Mucosa of rectum (tissue), 2 donors: ENCODE measurements at regions not wholly inside any gene's neighbourhood (a gene's known extent, or its start where the extent isn't known, plus 50 kb on each side); places are given as distances from the start of the nearest gene placed in this dataset.

ENCODE experiments used
- H3K27ac ChIP-seq, 2 donors: one replicate each; pipeline ENCODE4 v1.7.0; 2013; ENCODE audit warnings: inconsistent platforms in 2 of 2, low read depth in 2 of 2, low read length in 2 of 2
- H3K27me3 ChIP-seq, 2 donors: one replicate each; pipeline ENCODE4 v1.7.0; 2013; ENCODE audit warnings: low read length in 2 of 2; ENCODE audit not compliant: control insufficient read depth in 2 of 2, insufficient read depth in 2 of 2
- H3K36me3 ChIP-seq, 2 donors: one replicate each; pipeline ENCODE4 v1.7.0; 2013; ENCODE audit warnings: low read length in 2 of 2; ENCODE audit not compliant: control insufficient read depth in 2 of 2, insufficient read depth in 2 of 2
- H3K4me1 ChIP-seq, 2 donors: one replicate each; pipeline ENCODE4 v1.7.0; 2013; ENCODE audit warnings: low read length in 2 of 2, mild to moderate bottlenecking in 1 of 2; ENCODE audit not compliant: control insufficient read depth in 2 of 2, insufficient read depth in 2 of 2
- H3K4me3 ChIP-seq, 2 donors: one replicate each; pipeline ENCODE4 v1.7.0; 2013; ENCODE audit warnings: low read length in 2 of 2
- H3K9ac ChIP-seq, 2 donors: one replicate each; pipeline ENCODE4 v1.7.0; 2013; ENCODE audit warnings: low read length in 2 of 2, low read depth in 1 of 2, mild to moderate bottlenecking in 1 of 2
- H3K9me3 ChIP-seq, 2 donors: one replicate each; pipeline ENCODE4 v1.7.0; 2013; ENCODE audit warnings: low read length in 2 of 2; ENCODE audit not compliant: control insufficient read depth in 2 of 2
- donor health status: healthy.
- donor health status: Normal muscosa, but diverticular disease.

GRCh38 chr4:56742080-56742871, 61.2 kb upstream of the HOPX start:
- Histone ChIP-seq H3K36me3 (no peaks in the 10 kb centered on the region), H3K4me1 (peaks cover 0 to 30% of the 10 kb centered on the region in 2 donors), H3K9ac (no peak overlapping the region), H3K27ac (no peak overlapping the region), H3K9me3 (peaks cover 0 to 3% of the 10 kb centered on the region in 2 donors), H3K27me3 (no peaks in the 10 kb centered on the region), H3K4me3 (no peak overlapping the region)

GRCh38 chr4:56741595-56741994, 60.5 kb upstream of the HOPX start:
- Histone ChIP-seq H3K36me3 (no peaks in the 10 kb centered on the region), H3K4me1 (peaks cover 0 to 30% of the 10 kb centered on the region in 2 donors), H3K27ac (no peak overlapping the region), H3K4me3 (no peak overlapping the region), H3K9me3 (peaks cover 0 to 3% of the 10 kb centered on the region in 2 donors), H3K9ac (no peak overlapping the region), H3K27me3 (no peaks in the 10 kb centered on the region)

- Histone ChIP-seq H3K27ac (no peak overlapping the region), H3K36me3 (no peaks in the 10 kb centered on the region), H3K9ac (no peak overlapping the region), H3K9me3 (no peaks in the 10 kb centered on the region), H3K4me3 (no peak overlapping the region), H3K4me1 (peaks cover 0 to 22% of the 10 kb centered on the region in 2 donors), H3K27me3 (no peaks in the 10 kb centered on the region)
Observed at GRCh38 chr4:56739066-56739777, 58.1 kb upstream of the HOPX start.

GRCh38 chr4:56737666-56738065, 56.6 kb upstream of the HOPX start:
- Histone ChIP-seq H3K9ac (no peak overlapping the region), H3K4me1 (peaks cover 0 to 9% of the 10 kb centered on the region in 2 donors), H3K27me3 (no peaks in the 10 kb centered on the region), H3K36me3 (no peaks in the 10 kb centered on the region), H3K9me3 (no peaks in the 10 kb centered on the region), H3K4me3 (no peak overlapping the region), H3K27ac (no peak overlapping the region)

GRCh38 chr4:56733352-56733751, 52.3 kb upstream of the HOPX start:
- Histone ChIP-seq H3K27ac (no peak overlapping the region), H3K4me3 (no peak overlapping the region)

GRCh38 chr4:56732301-56732700, 51.2 kb upstream of the HOPX start:
- no peaks in the 10 kb centered on the region for H3K27me3 ChIP-seq
- H3K9ac ChIP-seq, result no peak overlapping the region
- H3K9me3 ChIP-seq, result no peaks in the 10 kb centered on the region
- H3K4me1 ChIP-seq, result no peaks in the 10 kb centered on the region
- no peak overlapping the region for H3K27ac ChIP-seq
- H3K4me3 ChIP-seq, result no peak overlapping the region
- no peaks in the 10 kb centered on the region for H3K36me3 ChIP-seq

More at GRCh38 chr4:56733352-56733751, 52.3 kb upstream of the HOPX start:
- H3K9me3 ChIP-seq, result no peaks in the 10 kb centered on the region
- H3K4me1 ChIP-seq, result no peaks in the 10 kb centered on the region
- H3K27me3 ChIP-seq, result no peaks in the 10 kb centered on the region
- H3K9ac ChIP-seq, result no peak overlapping the region
- no peaks in the 10 kb centered on the region for H3K36me3 ChIP-seq

- H3K27ac ChIP-seq, result no peak overlapping the region
- H3K36me3 ChIP-seq, result no peaks in the 10 kb centered on the region
- no peak overlapping the region for H3K4me3 ChIP-seq
- no peaks in the 10 kb centered on the region for H3K4me1 ChIP-seq
- H3K27me3 ChIP-seq, result no peaks in the 10 kb centered on the region
- no peak overlapping the region for H3K9ac ChIP-seq
- H3K9me3 ChIP-seq, result no peaks in the 10 kb centered on the region
Observed at GRCh38 chr4:56731857-56732256, 50.8 kb upstream of the HOPX start.
